HEK293 (cell line): ENCODE measurements at regions not wholly inside any gene's neighbourhood (a gene's known extent, or its start where the extent isn't known, plus 50 kb on each side); places are given as distances from the start of the nearest gene placed in this dataset.

ENCODE experiments used
- CTCF ChIA-PET: fragments of 350-600 bp; formaldehyde crosslinking; extraction: SDS; loops from one replicate; lab custom pipeline; 2021; ENCODE audit warnings: antibody characterized with exemption; lab: Yijun Ruan, JAX
- POLR2A ChIA-PET: fragments of 300-600 bp; formaldehyde crosslinking; extraction: SDS; loops from one replicate; lab custom pipeline; 2020; ENCODE audit warnings: antibody characterized with exemption, inconsistent platforms; lab: Yijun Ruan, JAX
- H3K27ac ChIP-seq: fragments of 200-500 bp; sonication (Bioruptor generic); 2 replicates; pipeline ENCODE4 v1.5.1; 2014; ENCODE audit warnings: low read depth, low read length, control low read depth, inconsistent platforms; ENCODE audit errors: extremely low read depth
- H3K36me3 ChIP-seq, 2 experiments: fragments of 200-500 bp in 1 of 2; sonication (Bioruptor generic) in 1 of 2; 1 replicate in 1 of 2; 2 replicates in 1 of 2; pipeline ENCODE4 v1.5.1; 2014 to 2017; ENCODE audit warnings: inconsistent platforms in 2 of 2, low read length in 2 of 2; ENCODE audit not compliant: control insufficient read depth in 2 of 2, insufficient read depth in 1 of 2
- H3K4me1 ChIP-seq: fragments of 200-500 bp; sonication (Bioruptor generic); 2 replicates; pipeline ENCODE4 v1.5.1; 2014; ENCODE audit warnings: mild to moderate bottlenecking, low read length, inconsistent platforms; ENCODE audit not compliant: control insufficient read depth, insufficient read depth
- H3K4me3 ChIP-seq: 2 replicates; pipeline ENCODE4 v1.5.1; 2011; ENCODE audit warnings: low read depth, mild to moderate bottlenecking, control low read depth, low read length, moderate library complexity
- H3K9me3 ChIP-seq: fragments of 200-500 bp; sonication (Bioruptor generic); 2 replicates; pipeline ENCODE4 v1.5.1; 2014; ENCODE audit warnings: low read depth, low read length, inconsistent platforms; ENCODE audit not compliant: control insufficient read depth, insufficient read depth
- KLF16 ChIP-seq: fragments of 450-650 bp; formaldehyde crosslinking; IDR thresholded peaks from 2 replicates; pipeline ENCODE4 v1.5.1; 2017; ENCODE audit warnings: missing biosample characterization, missing genetic modification characterization
- PRDM4 ChIP-seq: fragments of 450-650 bp; formaldehyde crosslinking; IDR thresholded peaks from 2 replicates; pipeline ENCODE4 v1.5.1; 2017; ENCODE audit warnings: missing biosample characterization, missing genetic modification characterization
- REPIN1 ChIP-seq: fragments of 450-650 bp; formaldehyde crosslinking; IDR thresholded peaks from 2 replicates; pipeline ENCODE4 v1.5.1; 2017; ENCODE audit warnings: missing biosample characterization, missing genetic modification characterization, low read depth
- SCRT2 ChIP-seq: fragments of 450-650 bp; formaldehyde crosslinking; IDR thresholded peaks from 2 replicates; pipeline ENCODE4 v1.5.1; 2016; ENCODE audit warnings: missing biosample characterization, missing genetic modification characterization
- SP7 ChIP-seq: fragments of 450-650 bp; formaldehyde crosslinking; IDR thresholded peaks from 2 replicates; pipeline ENCODE4 v1.5.1; 2016; ENCODE audit warnings: missing biosample characterization, missing genetic modification characterization
- TSHZ1 ChIP-seq: fragments of 450-650 bp; formaldehyde crosslinking; IDR thresholded peaks from 2 replicates; pipeline ENCODE4 v1.5.1; 2016; ENCODE audit warnings: missing biosample characterization, missing genetic modification characterization, borderline replicate concordance
- WT1 ChIP-seq: fragments of 450-650 bp; formaldehyde crosslinking; IDR thresholded peaks from 2 replicates; pipeline ENCODE4 v1.5.1; 2016; ENCODE audit warnings: missing biosample characterization, missing genetic modification characterization
- ZBTB17 ChIP-seq: fragments of 450-650 bp; formaldehyde crosslinking; IDR thresholded peaks from 2 replicates; pipeline ENCODE4 v1.5.1; 2016; ENCODE audit warnings: missing biosample characterization, missing genetic modification characterization
- ZFP41 ChIP-seq: fragments of 450-650 bp; formaldehyde crosslinking; IDR thresholded peaks from 2 replicates; pipeline ENCODE4 v1.5.1; 2016; ENCODE audit warnings: missing biosample characterization, missing genetic modification characterization, borderline replicate concordance
- ZNF169 ChIP-seq: fragments of 450-650 bp; formaldehyde crosslinking; IDR thresholded peaks from 2 replicates; pipeline ENCODE4 v1.5.1; 2016; ENCODE audit warnings: missing biosample characterization, missing genetic modification characterization
- ZNF18 ChIP-seq: fragments of 450-650 bp; formaldehyde crosslinking; IDR thresholded peaks from 2 replicates; pipeline ENCODE4 v1.5.1; 2016; ENCODE audit warnings: missing biosample characterization, missing genetic modification characterization
- ZNF211 ChIP-seq: fragments of 450-650 bp; formaldehyde crosslinking; IDR thresholded peaks from 2 replicates; pipeline ENCODE4 v1.5.1; 2016; ENCODE audit warnings: low read depth, missing biosample characterization, missing genetic modification characterization
- ZNF302 ChIP-seq: fragments of 450-650 bp; formaldehyde crosslinking; IDR thresholded peaks from 2 replicates; pipeline ENCODE4 v1.5.1; 2016; ENCODE audit warnings: missing biosample characterization, missing genetic modification characterization, low read depth
- ZNF311 ChIP-seq: fragments of 450-650 bp; formaldehyde crosslinking; IDR thresholded peaks from 2 replicates; pipeline ENCODE4 v1.5.1; 2017; ENCODE audit warnings: missing biosample characterization, missing genetic modification characterization, borderline replicate concordance
- ZNF670 ChIP-seq: fragments of 450-650 bp; formaldehyde crosslinking; IDR thresholded peaks from 2 replicates; pipeline ENCODE4 v1.5.1; 2016; ENCODE audit warnings: missing biosample characterization, missing genetic modification characterization, low read depth
- ZNF76 ChIP-seq: fragments of 450-650 bp; formaldehyde crosslinking; IDR thresholded peaks from 2 replicates; pipeline ENCODE4; 2016; ENCODE audit warnings: low read depth, missing biosample characterization, missing genetic modification characterization, borderline replicate concordance
- ZSCAN23 ChIP-seq: fragments of 450-650 bp; formaldehyde crosslinking; IDR thresholded peaks from 2 replicates; pipeline ENCODE4 v1.5.1; 2016; ENCODE audit warnings: missing biosample characterization, missing genetic modification characterization

- TF ChIP-seq TSHZ1 (tag by site-specific recombination) (no peak), ZSCAN23 (tag by site-specific recombination) (no peak), PRDM4 (tag by site-specific recombination) (no peak)
These were observed 698.3 kb downstream of the EPM2A start (continued) for GRCh38 chr6:145036848-145037567.

GRCh38 chr6:145042559-145042958, 692.8 kb downstream of the EPM2A start:
- Histone ChIP-seq H3K27ac (no peak overlapping the region), H3K36me3 (no peaks in the 10 kb centered on the region), H3K4me1 (no peaks in the 10 kb centered on the region), H3K4me3 (no peak overlapping the region), H3K9me3 (no peaks in the 10 kb centered on the region; the same call in 1 of the 2 replicates)
- TF ChIP-seq ZNF211 (tag by site-specific recombination) (no peak), ZNF670 (tag by site-specific recombination) (no peak), WT1 (no peak), ZBTB17 (no peak), SP7 (tag by site-specific recombination) (no peak), ZNF169 (no peak), ZFP41 (tag by site-specific recombination) (no peak), ZNF311 (tag by site-specific recombination) (no peak), SCRT2 (no peak), ZNF302 (tag by site-specific recombination) (no peak), REPIN1 (no peak), ZNF76 (tag by site-specific recombination) (no peak), ZNF18 (no peak), KLF16 (tag by site-specific recombination) (no peak)
- CTCF ChIA-PET, result interaction anchor here (0.6 to 0.9 kb wide), 2 partner anchors 31 to 120 kb away, joined by 3 read pairs; no protein-coding TSS in a partner anchor
- POLR2A ChIA-PET, result no interaction called here
